ENCODE measurements at regions not wholly inside any gene's neighbourhood (a gene's known extent, or its start where the extent isn't known, plus 50 kb on each side); places are given as distances from the start of the nearest gene placed in this dataset.

DNA sequence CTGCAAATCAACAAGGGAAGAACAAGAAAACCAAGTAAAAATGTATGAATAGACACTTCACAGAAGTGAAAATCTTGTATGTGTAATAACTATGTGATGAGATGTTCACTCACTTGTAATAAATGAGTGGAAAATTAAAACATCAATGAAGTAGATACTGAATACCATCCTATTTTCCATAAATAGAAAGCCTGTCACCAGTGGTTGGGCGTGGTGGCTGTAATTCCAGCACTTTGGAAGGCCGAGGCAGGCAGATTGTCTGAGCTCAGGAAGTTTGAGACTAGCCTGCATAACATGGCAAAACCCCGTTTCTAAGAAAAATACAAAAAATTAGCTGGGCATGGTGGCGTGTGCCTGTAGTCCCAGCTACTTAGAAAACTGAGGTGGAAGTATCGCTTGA is 53.5 kb upstream of the SOD3 start:
- DNase-seq (no peak), ATAC-seq (no peak)
- intact Hi-C loops (cut with DNase I), result no loop called here
- 81 to 83% methylated on average over 5 of the region's 5 CpGs for WGBS, 2 donors
- Histone ChIP-seq H3K4me3 (no peak overlapping the region), H3K27me3 (no peaks in the 10 kb centered on the region), H3K9me3 (no peaks in the 10 kb centered on the region), H3K36me3 (replicated peaks in 1 of 2; ENCODE audit: insufficient read depth in 1 of 2, low read depth in 2 of 2) (no peaks in the 10 kb centered on the region), H3K27ac (no peak overlapping the region), H3K4me1 (no peaks in the 10 kb centered on the region)
- TF ChIP-seq CTCF (IDR thresholded peaks at IDR 0.05) (no peak), POLR2A (IDR thresholded peaks at IDR 0.05) (no peak)

- no peak for ATAC-seq
- Histone ChIP-seq H3K4me1 (no peaks in the 10 kb centered on the region), H3K27me3 (no peaks in the 10 kb centered on the region), H3K36me3 (replicated peaks in 1 of 2; ENCODE audit: insufficient read depth in 1 of 2, low read depth in 2 of 2) (no peaks in the 10 kb centered on the region), H3K9me3 (no peaks in the 10 kb centered on the region), H3K27ac (no peak overlapping the region), H3K4me3 (no peak overlapping the region)
- intact Hi-C loops (cut with DNase I), result no loop called here
- WGBS, 2 donors, result 79 to 85% methylated on average over 2 of the region's 2 CpGs
- DNase-seq, result no peak
- TF ChIP-seq POLR2A (IDR thresholded peaks at IDR 0.05) (no peak), CTCF (IDR thresholded peaks at IDR 0.05) (no peak)
These were observed 53.0 kb upstream of the SOD3 start for GRCh38 chr4:24742335-24742734.

- Histone ChIP-seq H3K9me3 (no peaks in the 10 kb centered on the region), H3K4me3 (no peak overlapping the region), H3K36me3 (replicated peaks in 1 of 2; ENCODE audit: insufficient read depth in 1 of 2, low read depth in 2 of 2) (no peaks in the 10 kb centered on the region), H3K27ac (no peak overlapping the region), H3K4me1 (no peaks in the 10 kb centered on the region), H3K27me3 (no peaks in the 10 kb centered on the region)
- 56 to 62% methylated on average over 5 of the region's 5 CpGs for WGBS, 2 donors
- intact Hi-C loops (cut with DNase I), result no loop called here
- DNase-seq, result no peak
- no peak for ATAC-seq
- TF ChIP-seq CTCF (IDR thresholded peaks at IDR 0.05), result no peak
- TF ChIP-seq POLR2A (IDR thresholded peaks at IDR 0.05), result no peak
These were observed 52.6 kb upstream of the SOD3 start for GRCh38 chr4:24742773-24743172.

GRCh38 chr4:24743206-24743605 is 52.2 kb upstream of the SOD3 start:
- TF ChIP-seq POLR2A (IDR thresholded peaks at IDR 0.05), result no peak
- no peak for TF ChIP-seq CTCF (IDR thresholded peaks at IDR 0.05)
- ATAC-seq (no peak), DNase-seq (no peak)
- H3K9me3 ChIP-seq, result no peaks in the 10 kb centered on the region
- WGBS, 2 donors, result 89 to 90% methylated on average over 5 of the region's 5 CpGs
- H3K4me1 ChIP-seq, result no peaks in the 10 kb centered on the region
- H3K27ac ChIP-seq, result no peak overlapping the region
- no peak overlapping the region for H3K4me3 ChIP-seq
- no peaks in the 10 kb centered on the region for H3K36me3 ChIP-seq (replicated peaks in 1 of 2; ENCODE audit: insufficient read depth in 1 of 2, low read depth in 2 of 2)
- intact Hi-C loops (cut with DNase I), result no loop called here
- H3K27me3 ChIP-seq, result no peaks in the 10 kb centered on the region

DNA sequence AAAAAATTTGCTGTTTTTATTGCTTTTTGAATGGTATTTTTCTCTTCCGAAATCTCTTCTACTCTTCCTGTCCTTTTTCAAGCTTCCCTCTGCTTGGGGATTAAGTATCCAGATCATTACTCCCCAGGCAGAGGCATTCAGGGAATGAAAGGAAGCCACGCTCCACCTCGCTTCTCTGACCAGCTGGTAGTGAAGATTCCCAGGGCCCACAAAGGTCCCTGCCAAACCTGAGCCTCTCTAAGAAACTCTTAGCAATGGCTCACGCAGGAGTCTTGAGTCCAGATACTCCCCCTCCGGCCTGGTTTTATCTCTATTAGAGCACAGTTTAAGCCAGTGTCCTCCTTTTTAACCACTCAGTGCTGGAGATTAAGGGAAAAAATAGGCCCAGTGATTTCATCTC is 51.4 kb upstream of the SOD3 start:
- H3K9me3 ChIP-seq, result no peaks in the 10 kb centered on the region
- DNase-seq (peak in 1 of 4 donors; percentile 4), ATAC-seq (no peak)
- intact Hi-C loops (cut with DNase I), result no loop called here
- H3K4me3 ChIP-seq, result no peak overlapping the region
- H3K4me1 ChIP-seq, result no peaks in the 10 kb centered on the region
- no peaks in the 10 kb centered on the region for H3K27me3 ChIP-seq
- no peak for TF ChIP-seq POLR2A (IDR thresholded peaks at IDR 0.05)
- no peak for TF ChIP-seq CTCF (IDR thresholded peaks at IDR 0.05)
- WGBS, 2 donors, result 85% methylated on average over 5 of the region's 5 CpGs
- H3K27ac ChIP-seq, result no peak overlapping the region
- H3K36me3 ChIP-seq (replicated peaks in 1 of 2; ENCODE audit: insufficient read depth in 1 of 2, low read depth in 2 of 2), result no peaks in the 10 kb centered on the region

All from body of pancreas (tissue), 4 donors.